Coronary artery (tissue), 2 donors: ENCODE measurements at regions not wholly inside any gene's neighbourhood (a gene's known extent, or its start where the extent isn't known, plus 50 kb on each side); places are given as distances from the start of the nearest gene placed in this dataset.

ENCODE experiments used
- DNase-seq: peaks from one replicate; pipeline ENCODE4 v3.0.0-alpha.2; 2017; ENCODE audit warnings: low spot score
- H3K27ac ChIP-seq, 2 donors: fragments of 200-600 bp; sonication (generic); one replicate each; pipeline ENCODE4 v1.5.1; 2016 to 2019
- H3K4me3 ChIP-seq: fragments of 200-600 bp; sonication (generic); 2 replicates; pipeline ENCODE4 v1.5.1; 2016; ENCODE audit warnings: mild to moderate bottlenecking, moderate library complexity
- CTCF ChIP-seq: fragments of 200-600 bp; sonication (generic); IDR thresholded peaks from one replicate; pipeline ENCODE4 v1.5.1; 2019; ENCODE audit warnings: antibody characterized with exemption

- no peak for DNase-seq
- no peak overlapping the region for H3K27ac ChIP-seq
- no peak overlapping the region for H3K4me3 ChIP-seq
- no peak for TF ChIP-seq CTCF
Measured at GRCh38 chr15:81744364-81744763, 301.5 kb downstream of the MEX3B start.

GRCh38 chr15:81740416-81740815 lies 305.4 kb downstream of the MEX3B start:
- DNase-seq: no peak
- Histone ChIP-seq H3K4me3 (no peak overlapping the region), H3K27ac (no peak overlapping the region)
- TF ChIP-seq CTCF: no peak

- no peak overlapping the region for H3K27ac ChIP-seq
- no peak for DNase-seq
- H3K4me3 ChIP-seq: no peak overlapping the region
- TF ChIP-seq CTCF: no peak
Measured at GRCh38 chr15:81729340-81729739, 316.5 kb downstream of the MEX3B start.

GRCh38 chr15:81728726-81729125 lies 317.1 kb downstream of the MEX3B start:
- Histone ChIP-seq H3K27ac (no peak overlapping the region), H3K4me3 (no peak overlapping the region)
- no peak for DNase-seq
- no peak for TF ChIP-seq CTCF

GRCh38 chr15:81725590-81725989 lies 320.2 kb downstream of the MEX3B start:
- no peak for DNase-seq
- Histone ChIP-seq H3K27ac (no peak overlapping the region), H3K4me3 (no peak overlapping the region)
- TF ChIP-seq CTCF: no peak

- no peak overlapping the region for H3K27ac ChIP-seq
- no peak for DNase-seq
- TF ChIP-seq CTCF: no peak
- no peak overlapping the region for H3K4me3 ChIP-seq
Measured at GRCh38 chr15:81724536-81724935, 321.3 kb downstream of the MEX3B start.

- Histone ChIP-seq H3K27ac (peak overlapping the region in 1 of 2 donors; percentile 22), H3K4me3 (no peak overlapping the region)
- no peak for TF ChIP-seq CTCF
- no peak for DNase-seq
Measured at GRCh38 chr15:81723701-81724100, 322.1 kb downstream of the MEX3B start.
